ENCODE measurements at regions not wholly inside any gene's neighbourhood (a gene's known extent, or its start where the extent isn't known, plus 50 kb on each side); places are given as distances from the start of the nearest gene placed in this dataset.

DNA sequence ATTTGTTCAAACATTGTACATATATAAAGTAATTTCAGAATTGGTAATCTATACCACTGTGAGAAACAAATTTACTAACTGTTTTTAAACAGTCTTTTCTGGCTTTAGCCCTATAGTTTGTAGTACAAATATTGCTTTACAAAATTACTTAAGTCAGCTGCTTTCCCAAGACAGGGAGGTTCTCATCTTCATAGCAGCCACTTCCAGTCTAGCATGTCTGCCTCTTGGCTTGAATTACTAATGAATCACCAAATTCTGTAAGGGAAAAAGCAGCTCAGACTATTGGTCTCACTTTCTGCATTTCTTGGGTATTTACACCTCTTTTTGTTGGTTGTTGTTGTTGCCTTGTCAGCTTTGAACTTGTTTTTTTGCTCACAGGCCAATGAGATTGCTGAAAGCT, 187.2 kb downstream of the NPFFR2 start:
- Histone ChIP-seq H2BK120ac (ENCODE audit: insufficient read depth, low read length, poor library complexity) (no peak overlapping the region), H3K4me3 (ENCODE audit: low read depth, low read length) (no peak overlapping the region), H3K9me3 (ENCODE audit: insufficient read depth, low read depth, low read length) (peaks cover 10% of the 10 kb centered on the region), H2BK12ac (ENCODE audit: low read length) (no peak overlapping the region), H3K4me2 (ENCODE audit: low read length) (no peak overlapping the region), H4K12ac (ENCODE audit: low read depth, low read length) (no peak overlapping the region), H3K4me1 (ENCODE audit: control insufficient read depth in 1 of 2, insufficient read depth in 2 of 2, low read length in 2 of 2) (no peaks in the 10 kb centered on the region), H3K23ac (ENCODE audit: low read length) (no peak overlapping the region), H2BK5ac (ENCODE audit: low read depth, low read length, poor library complexity) (no peak overlapping the region), H3K79me2 (ENCODE audit: control insufficient read depth, insufficient read depth, low read length, poor library complexity) (no peaks in the 10 kb centered on the region), H3K27me3 (ENCODE audit: insufficient read depth, low read length) (no peaks in the 10 kb centered on the region), H3K4ac (ENCODE audit: low read depth, low read length) (no peak overlapping the region), H3K27ac (ENCODE audit: low read depth, low read length) (no peak overlapping the region), H2AK5ac (ENCODE audit: low read length) (no peak overlapping the region), H3K79me1 (ENCODE audit: low read length) (no peaks in the 10 kb centered on the region), H3K18ac (ENCODE audit: low read length) (no peak overlapping the region), H4K91ac (ENCODE audit: low read depth, low read length) (no peak overlapping the region), H4K8ac (ENCODE audit: low read depth, low read length) (no peak overlapping the region), H3K36me3 (ENCODE audit: control insufficient read depth in 1 of 2, insufficient read depth in 2 of 2, low read length in 2 of 2) (no peaks in the 10 kb centered on the region), H2AFZ (ENCODE audit: insufficient read depth, low read length, poor library complexity) (no peak overlapping the region), H3K14ac (ENCODE audit: low read length) (no peak overlapping the region), H3K9ac (ENCODE audit: low read length) (no peak overlapping the region)
- no peak for DNase-seq

Measured in trophoblast cell (in vitro differentiated cells and primary cell).